Tibial nerve (tissue), 4 donors: ENCODE measurements at regions not wholly inside any gene's neighbourhood (a gene's known extent, or its start where the extent isn't known, plus 50 kb on each side); places are given as distances from the start of the nearest gene placed in this dataset.

Experiments used
- EP300 ChIP-seq, 2 donors: sonication (generic); formaldehyde crosslinking; IDR thresholded peaks; one replicate each; pipeline ENCODE4 v1.6.1; 2017; ENCODE audit warnings: antibody characterized with exemption in 2 of 2, mild to moderate bottlenecking in 1 of 2
- POLR2A ChIP-seq, 2 donors: fragments of 450-650 bp; IDR thresholded peaks; one replicate each; pipeline ENCODE4 v1.6.1; 2017; ENCODE audit warnings: antibody characterized with exemption in 2 of 2, mild to moderate bottlenecking in 2 of 2, moderate library complexity in 2 of 2
- TF ChIP-seq, protein P1 (sequence below), 5 experiments: fragments of 200-600 bp in 3 of 5; fragments of 450-650 bp in 2 of 5; sonication (generic) in 3 of 5; IDR thresholded peaks; one replicate each; pipeline ENCODE4 v1.5.1; 2016 to 2019; ENCODE audit warnings: antibody characterized with exemption in 5 of 5, mild to moderate bottlenecking in 3 of 5, moderate library complexity in 2 of 5

DNA sequence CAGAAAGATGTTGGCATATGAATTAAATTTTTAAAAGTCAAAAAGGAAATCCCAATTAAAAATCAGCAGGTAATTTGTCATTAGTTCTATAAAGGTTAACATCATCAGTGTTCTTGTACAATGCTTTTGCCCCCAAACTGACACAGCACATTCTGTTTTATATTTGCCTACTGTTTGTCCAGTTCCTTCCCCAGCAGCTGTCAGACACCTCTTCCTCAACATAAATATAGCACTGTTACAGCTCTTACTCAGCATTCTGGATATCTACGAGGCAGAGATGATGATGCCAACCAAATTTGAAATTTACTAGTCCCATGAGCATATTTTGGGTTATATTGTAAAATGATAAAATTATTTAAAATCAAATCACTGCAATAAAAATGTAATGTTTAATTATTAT, 124.6 kb downstream of the SINHCAF start:
- TF ChIP-seq, protein P1, sequence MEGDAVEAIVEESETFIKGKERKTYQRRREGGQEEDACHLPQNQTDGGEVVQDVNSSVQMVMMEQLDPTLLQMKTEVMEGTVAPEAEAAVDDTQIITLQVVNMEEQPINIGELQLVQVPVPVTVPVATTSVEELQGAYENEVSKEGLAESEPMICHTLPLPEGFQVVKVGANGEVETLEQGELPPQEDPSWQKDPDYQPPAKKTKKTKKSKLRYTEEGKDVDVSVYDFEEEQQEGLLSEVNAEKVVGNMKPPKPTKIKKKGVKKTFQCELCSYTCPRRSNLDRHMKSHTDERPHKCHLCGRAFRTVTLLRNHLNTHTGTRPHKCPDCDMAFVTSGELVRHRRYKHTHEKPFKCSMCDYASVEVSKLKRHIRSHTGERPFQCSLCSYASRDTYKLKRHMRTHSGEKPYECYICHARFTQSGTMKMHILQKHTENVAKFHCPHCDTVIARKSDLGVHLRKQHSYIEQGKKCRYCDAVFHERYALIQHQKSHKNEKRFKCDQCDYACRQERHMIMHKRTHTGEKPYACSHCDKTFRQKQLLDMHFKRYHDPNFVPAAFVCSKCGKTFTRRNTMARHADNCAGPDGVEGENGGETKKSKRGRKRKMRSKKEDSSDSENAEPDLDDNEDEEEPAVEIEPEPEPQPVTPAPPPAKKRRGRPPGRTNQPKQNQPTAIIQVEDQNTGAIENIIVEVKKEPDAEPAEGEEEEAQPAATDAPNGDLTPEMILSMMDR (IDR thresholded peaks at IDR 0.05), result no peak
- TF ChIP-seq POLR2A (IDR thresholded peaks at IDR 0.05), result no peak
- TF ChIP-seq EP300 (IDR thresholded peaks at IDR 0.05), result no peak
